SU-DHL-6 (cell line): ENCODE measurements at regions not wholly inside any gene's neighbourhood (a gene's known extent, or its start where the extent isn't known, plus 50 kb on each side); places are given as distances from the start of the nearest gene placed in this dataset.
"Not testable (repeated sequence)": the region's sequence is repeated elsewhere in the genome, so short reads cannot be mapped to it uniquely, and the experiment has no call there.

Source experiments
- H2AFZ ChIP-seq: fragments of 200-600 bp; sonication (generic); 2 replicates; pipeline ENCODE4 v1.6.1; 2014; ENCODE audit warnings: low read depth, mild to moderate bottlenecking, moderate library complexity, mixed read lengths, antibody characterized with exemption, low read length; ENCODE audit not compliant: severe bottlenecking
- H3F3A ChIP-seq: fragments of 200-600 bp; shearing (Covaris generic); 2 replicates; pipeline ENCODE4 v1.6.0; 2016; ENCODE audit warnings: antibody characterized with exemption, mild to moderate bottlenecking; ENCODE audit not compliant: insufficient read depth
- H3K27ac ChIP-seq: fragments of 200-600 bp; sonication (generic); 2 replicates; pipeline ENCODE4 v1.5.1; 2016; ENCODE audit warnings: low read depth, mild to moderate bottlenecking, low read length, moderate library complexity, mixed read lengths
- H3K27me3 ChIP-seq: fragments of 200-600 bp; sonication (generic), shearing (Covaris generic); 2 replicates; pipeline ENCODE4 v1.6.0; 2014; ENCODE audit warnings: mild to moderate bottlenecking, low read length
- H3K36me3 ChIP-seq: fragments of 200-600 bp; sonication (generic); 2 replicates; pipeline ENCODE4 v1.6.1; 2014; ENCODE audit warnings: mild to moderate bottlenecking, low read length, mixed read lengths
- H3K4me2 ChIP-seq: fragments of 300-600, 200-600 bp; shearing (Covaris generic), sonication (generic); 2 replicates; pipeline ENCODE4 v1.6.0; 2014; ENCODE audit warnings: low read length, low read depth, mild to moderate bottlenecking; ENCODE audit not compliant: poor library complexity, severe bottlenecking
- H3K4me3 ChIP-seq: fragments of 200-600 bp; sonication (generic); 2 replicates; pipeline ENCODE4 v1.5.1; 2014; ENCODE audit warnings: antibody characterized with exemption, low read length, mild to moderate bottlenecking, mixed read lengths; ENCODE audit not compliant: insufficient read depth, poor library complexity, severe bottlenecking
- H3K79me2 ChIP-seq: fragments of 200-600 bp; sonication (generic); 2 replicates; pipeline ENCODE4 v1.6.1; 2014; ENCODE audit warnings: mild to moderate bottlenecking, low read length, moderate library complexity; ENCODE audit not compliant: insufficient read depth
- H3K9ac ChIP-seq: fragments of 200-600 bp; sonication (generic); 2 replicates; pipeline ENCODE4 v1.7.0; 2014; ENCODE audit warnings: mild to moderate bottlenecking, low read length
- H3K9me2 ChIP-seq: fragments of 200-600 bp; sonication (generic); replicated peaks from 2 replicates; pipeline ENCODE4 v1.6.1; 2014; ENCODE audit warnings: low read length; ENCODE audit not compliant: insufficient read depth
- H3K9me3 ChIP-seq: fragments of 200-600 bp; sonication (generic); 2 replicates; pipeline ENCODE4 v1.6.1; 2014; ENCODE audit warnings: low read length, mixed read lengths; ENCODE audit not compliant: insufficient read depth
- H4K20me1 ChIP-seq: fragments of 200-600 bp; sonication (generic); 2 replicates; pipeline ENCODE4 v1.6.1; 2014; ENCODE audit warnings: low read depth, mild to moderate bottlenecking, antibody characterized with exemption, low read length, moderate library complexity, mixed read lengths
- CTCF ChIP-seq: fragments of 200-600 bp; sonication (generic); IDR thresholded peaks from one replicate; pipeline ENCODE4 v1.5.1; 2017; ENCODE audit warnings: antibody characterized with exemption, mild to moderate bottlenecking, low read length, moderate library complexity; ENCODE audit not compliant: insufficient read depth, poor library complexity, severe bottlenecking
- EZH2phosphoT487 ChIP-seq: fragments of 200-600 bp; sonication (generic), shearing (Covaris generic); conservative IDR thresholded peaks from 2 replicates; pipeline ENCODE4 v1.6.1; 2018; ENCODE audit warnings: mild to moderate bottlenecking, antibody characterized with exemption, low read length, moderate library complexity, mixed read lengths

- Histone ChIP-seq H3K4me2 (no peak overlapping the region), H3F3A (no peaks in the 10 kb centered on the region), H2AFZ (no peak overlapping the region), H3K27ac (no peak overlapping the region), H3K27me3 (no peaks in the 10 kb centered on the region), H3K9me3 (no peaks in the 10 kb centered on the region), H3K9ac (no peak overlapping the region), H3K79me2 (no peaks in the 10 kb centered on the region), H4K20me1 (no peaks in the 10 kb centered on the region), H3K9me2 (no peaks in the 10 kb centered on the region), H3K4me3 (no peak overlapping the region), H3K36me3 (no peaks in the 10 kb centered on the region)
- TF ChIP-seq EZH2phosphoT487: no peak
Measured at GRCh38 chr20:55316753-55317152, 688.6 kb downstream of the CBLN4 start.

- not testable (repeated sequence) for H3K36me3 ChIP-seq, H3K9ac ChIP-seq, H3K9me2 ChIP-seq, H3K79me2 ChIP-seq, H3K27me3 ChIP-seq, H3K4me2 ChIP-seq, H3K4me3 ChIP-seq, H3K9me3 ChIP-seq, H2AFZ ChIP-seq, H3K27ac ChIP-seq, H4K20me1 ChIP-seq, H3F3A ChIP-seq
Measured at GRCh38 chr20:55310844-55311243, 694.5 kb downstream of the CBLN4 start.

GRCh38 chr20:55291261-55291660 lies 714.1 kb downstream of the CBLN4 start:
- Histone ChIP-seq H3F3A (no peaks in the 10 kb centered on the region), H3K9ac (no peak overlapping the region), H4K20me1 (no peaks in the 10 kb centered on the region)

GRCh38 chr20:55283889-55284288 lies 721.4 kb downstream of the CBLN4 start:
- Histone ChIP-seq H3K79me2 (no peaks in the 10 kb centered on the region), H4K20me1 (no peaks in the 10 kb centered on the region), H3F3A (no peaks in the 10 kb centered on the region), H3K9me2 (no peaks in the 10 kb centered on the region), H3K27me3 (no peaks in the 10 kb centered on the region), H3K4me2 (no peak overlapping the region), H3K27ac (no peak overlapping the region), H3K9ac (no peak overlapping the region), H2AFZ (no peak overlapping the region), H3K36me3 (no peaks in the 10 kb centered on the region), H3K4me3 (no peak overlapping the region), H3K9me3 (peaks cover 10% of the 10 kb centered on the region; the same call in 1 of the 2 replicates)
- TF ChIP-seq CTCF (no peak), EZH2phosphoT487 (no peak)

More at GRCh38 chr20:55291261-55291660, 714.1 kb downstream of the CBLN4 start:
- no peaks in the 10 kb centered on the region for H3K9me3 ChIP-seq
- H3K27ac ChIP-seq: no peak overlapping the region
- no peaks in the 10 kb centered on the region for H3K36me3 ChIP-seq
- H3K4me3 ChIP-seq: no peak overlapping the region
- no peaks in the 10 kb centered on the region for H3K27me3 ChIP-seq
- H3K9me2 ChIP-seq: no peaks in the 10 kb centered on the region
- no peaks in the 10 kb centered on the region for H3K79me2 ChIP-seq
- no peak overlapping the region for H2AFZ ChIP-seq
- H3K4me2 ChIP-seq: no peak overlapping the region
- TF ChIP-seq CTCF (no peak), EZH2phosphoT487 (no peak)
